Fibroblast of the aortic adventitia (primary cell): ENCODE measurements at regions not wholly inside any gene's neighbourhood (a gene's known extent, or its start where the extent isn't known, plus 50 kb on each side); places are given as distances from the start of the nearest gene placed in this dataset.
"Not testable (repeated sequence)": the region's sequence is repeated elsewhere in the genome, so short reads cannot be mapped to it uniquely, and the experiment has no call there.

ENCODE experiments used
- DNase-seq: peaks from one replicate; pipeline ENCODE4 v3.0.0-alpha.2; 2010; ENCODE audit warnings: low read depth
- H3K4me3 ChIP-seq: 2 replicates; pipeline ENCODE4 v1.5.1; 2011; ENCODE audit warnings: low read depth, mild to moderate bottlenecking, control low read depth, low read length, moderate library complexity
- CTCF ChIP-seq: IDR thresholded peaks from 2 replicates; pipeline ENCODE4 v1.5.1; 2011; ENCODE audit warnings: mild to moderate bottlenecking, low read length, control low read depth, inconsistent platforms; ENCODE audit not compliant: insufficient read depth

GRCh38 chr3:25910105-25910504 lies 120.2 kb downstream of the OXSM start:
- DNase-seq, result no peak
- TF ChIP-seq CTCF, result no peak
- no peak overlapping the region for H3K4me3 ChIP-seq

GRCh38 chr3:25910997-25911396 lies 121.1 kb downstream of the OXSM start:
- DNase-seq, result no peak
- H3K4me3 ChIP-seq, result no peak overlapping the region
- TF ChIP-seq CTCF, result no peak

- no peak for TF ChIP-seq CTCF
- no peak overlapping the region for H3K4me3 ChIP-seq
- DNase-seq, result no peak
These were observed 121.8 kb downstream of the OXSM start for GRCh38 chr3:25911525-25912295.

- no peak for DNase-seq
- TF ChIP-seq CTCF, result no peak
- no peak overlapping the region for H3K4me3 ChIP-seq
These were observed 123.3 kb downstream of the OXSM start for GRCh38 chr3:25913179-25913578.

GRCh38 chr3:25915673-25916072 lies 125.8 kb downstream of the OXSM start:
- no peak overlapping the region for H3K4me3 ChIP-seq
- DNase-seq, result no peak
- no peak for TF ChIP-seq CTCF

GRCh38 chr3:25916321-25916720 lies 126.4 kb downstream of the OXSM start:
- no peak overlapping the region for H3K4me3 ChIP-seq
- no peak for DNase-seq
- no peak for TF ChIP-seq CTCF

- H3K4me3 ChIP-seq, DNase-seq: not testable (repeated sequence)
These were observed 142.1 kb downstream of the OXSM start for GRCh38 chr3:25931967-25932366.
